ENCODE measurements at regions not wholly inside any gene's neighbourhood (a gene's known extent, or its start where the extent isn't known, plus 50 kb on each side); places are given as distances from the start of the nearest gene placed in this dataset.
A peak's percentile ranks its signal among the peaks of the same experiment; 100 is the strongest.

DNA sequence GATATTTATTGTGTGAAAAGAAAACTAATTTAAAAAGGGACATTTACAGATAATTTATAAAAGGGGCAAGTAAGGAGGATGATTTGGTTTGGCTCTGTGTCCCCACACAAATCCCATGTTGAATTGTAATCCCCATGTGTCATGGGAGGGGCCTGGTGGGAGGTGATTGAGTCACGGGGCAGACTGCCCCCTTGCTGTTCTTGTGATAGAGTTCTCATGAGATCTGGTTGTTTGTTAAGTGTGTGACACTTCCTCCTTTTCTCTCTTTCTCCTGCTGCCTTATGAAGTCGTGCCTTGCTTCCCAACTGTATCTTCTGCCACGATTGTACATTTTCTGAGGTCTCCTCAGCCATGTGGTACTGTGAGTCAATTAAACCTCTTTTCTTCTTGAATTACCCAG, 171.0 kb upstream of the SEMA3E start:
- TF ChIP-seq POLR2A (IDR thresholded peaks at IDR 0.05; ENCODE audit: low read depth, low read length) (no peak), POU2F2 (IDR thresholded peaks at IDR 0.05; ENCODE audit: low read depth, low read length) (no peak), SPI1 (IDR thresholded peaks at IDR 0.05; ENCODE audit: low read depth, low read length) (0 out of 2 replicates have a peak, but pooled peaks have one; percentile 4), TAF1 (IDR thresholded peaks at IDR 0.05; ENCODE audit: low read depth, low read length) (no peak), POLR2AphosphoS5 (IDR thresholded peaks at IDR 0.05; ENCODE audit: low read depth, low read length) (no peak)

All from GM12891 (cell line).